AG04449 (cell line): ENCODE measurements at regions not wholly inside any gene's neighbourhood (a gene's known extent, or its start where the extent isn't known, plus 50 kb on each side); places are given as distances from the start of the nearest gene placed in this dataset.

Source experiments
- CTCF ChIA-PET: fragments of 350-600 bp; formaldehyde crosslinking; extraction: SDS; loops from one replicate; lab custom pipeline; 2021; ENCODE audit warnings: antibody characterized with exemption; lab: Yijun Ruan, JAX
- POLR2A ChIA-PET: fragments of 400-600, 350-600 bp; formaldehyde crosslinking; extraction: SDS; loops from one replicate; lab custom pipeline; 2020; ENCODE audit warnings: antibody characterized with exemption, inconsistent platforms; lab: Yijun Ruan, JAX
- DNase-seq: peaks from one replicate; pipeline ENCODE4 v3.0.0-alpha.2; 2010; ENCODE audit warnings: low read depth, low spot score
- H3K4me3 ChIP-seq: 2 replicates; pipeline ENCODE4 v1.5.1; 2011; ENCODE audit warnings: low read depth, mild to moderate bottlenecking, control low read depth, low read length
- CTCF ChIP-seq: IDR thresholded peaks from one replicate; pipeline ENCODE4 v1.5.1; 2011; ENCODE audit warnings: mild to moderate bottlenecking, moderate library complexity, low read length, control low read depth, inconsistent platforms; ENCODE audit not compliant: insufficient read depth; ENCODE audit errors: missing control alignments

GRCh38 chr2:67596871-67597270, 199.7 kb downstream of the ETAA1 start:
- POLR2A ChIA-PET, result no interaction called here
- DNase-seq, result no peak
- no peak for TF ChIP-seq CTCF
- H3K4me3 ChIP-seq, result no peak overlapping the region
- CTCF ChIA-PET, result no interaction called here

- POLR2A ChIA-PET, result no interaction called here
- no peak for DNase-seq
- CTCF ChIA-PET, result no interaction called here
- TF ChIP-seq CTCF, result no peak
- H3K4me3 ChIP-seq, result no peak overlapping the region
These were observed 202.4 kb downstream of the ETAA1 start for GRCh38 chr2:67599561-67599960.

DNA sequence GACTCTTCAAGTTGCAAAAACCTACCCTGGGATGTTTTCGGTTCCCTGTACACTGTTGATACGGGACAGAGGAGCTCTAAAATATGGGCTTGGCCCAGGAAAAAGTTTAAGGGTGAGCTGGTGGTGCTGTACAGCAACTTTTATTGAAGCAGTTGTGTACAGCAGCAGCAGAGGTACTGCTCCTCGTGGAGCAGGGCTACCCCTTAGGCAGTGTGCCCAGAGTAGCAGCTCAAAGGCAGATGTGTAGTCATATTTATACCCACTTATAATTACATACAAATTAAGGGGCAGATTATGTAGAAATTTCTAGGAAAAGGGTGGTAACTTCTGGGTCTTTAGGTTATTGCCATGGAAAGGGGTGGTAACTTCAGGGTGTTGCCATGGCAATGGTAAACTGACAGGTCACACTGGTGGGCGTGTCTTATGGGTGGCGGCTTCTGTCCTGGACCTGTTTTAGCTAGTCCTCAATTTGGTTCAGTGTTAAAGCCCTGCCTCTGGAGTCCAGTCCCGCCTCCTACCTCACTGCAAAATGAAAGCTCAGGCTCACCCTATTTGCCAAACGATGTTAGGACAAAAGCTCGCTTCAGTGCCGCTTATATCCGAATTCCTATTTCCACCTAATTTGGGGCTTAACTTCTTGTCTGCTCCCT, 203.2 kb downstream of the ETAA1 start:
- no peak for DNase-seq
- no peak overlapping the region for H3K4me3 ChIP-seq
- ChIA-PET POLR2A (interaction anchor here (0.6 kb wide), 1 partner anchor 711 kb away, joined by 3 read pairs; no protein-coding TSS in a partner anchor), CTCF (no interaction called here)
- TF ChIP-seq CTCF, result no peak

- ChIA-PET CTCF (interaction anchor here (1.2 kb wide), 1 partner anchor 50 kb away, joined by 4 read pairs; no protein-coding TSS in a partner anchor), POLR2A (interaction anchor here (0.6 kb wide), 1 partner anchor 710 kb away, joined by 3 read pairs; no protein-coding TSS in a partner anchor)
- DNase-seq, result no peak
These were observed 203.8 kb downstream of the ETAA1 start for GRCh38 chr2:67600946-67601345.

DNA sequence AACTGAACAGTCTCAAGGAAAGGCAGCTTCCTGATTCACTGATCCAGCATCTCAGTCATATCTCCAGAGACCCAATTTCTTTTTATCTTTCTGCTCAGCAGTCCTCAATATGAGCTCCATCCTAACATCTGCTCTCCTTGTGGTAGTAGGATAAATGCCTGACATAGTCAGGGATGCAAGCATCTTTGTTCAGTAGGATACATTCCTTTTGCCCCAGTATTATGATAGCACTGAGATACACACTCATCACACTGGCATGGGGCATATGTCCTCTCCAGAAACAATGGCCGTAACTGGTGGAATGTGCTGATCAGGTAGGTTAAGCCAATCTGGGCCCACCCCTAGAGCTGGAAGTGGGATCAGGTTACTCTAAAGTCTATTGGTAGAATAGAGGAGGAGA, 207.2 kb downstream of the ETAA1 start:
- H3K4me3 ChIP-seq, result no peak overlapping the region
- ChIA-PET POLR2A (no interaction called here), CTCF (interaction anchor here (1.2 kb wide), 1 partner anchor 15 kb away, joined by 3 read pairs; no protein-coding TSS in a partner anchor)
- no peak for TF ChIP-seq CTCF
- no peak for DNase-seq

More at GRCh38 chr2:67600946-67601345, 203.8 kb downstream of the ETAA1 start:
- H3K4me3 ChIP-seq, result no peak overlapping the region
- no peak for TF ChIP-seq CTCF

GRCh38 chr2:67612576-67613042, 215.5 kb downstream of the ETAA1 start:
- ChIA-PET CTCF (no interaction called here), POLR2A (no interaction called here)
- no peak for TF ChIP-seq CTCF
- no peak overlapping the region for H3K4me3 ChIP-seq
- no peak for DNase-seq
